A549 (cell line): ENCODE measurements at regions not wholly inside any gene's neighbourhood (a gene's known extent, or its start where the extent isn't known, plus 50 kb on each side); places are given as distances from the start of the nearest gene placed in this dataset.

Experiments used
- CTCF ChIP-seq: fragments of >200 bp; sonication (Bioruptor Twin); formaldehyde crosslinking; IDR thresholded peaks from 3 replicates; pipeline ENCODE4 v1.5.1; 2016
- FOXS1 ChIP-seq: fragments of 250-450 bp; sonication (Bioruptor Pico); IDR thresholded peaks from 2 replicates; pipeline ENCODE4 v1.5.0; 2020; ENCODE audit warnings: mild to moderate bottlenecking, moderate library complexity
- KDM5A ChIP-seq: fragments of 200-600 bp; sonication (generic); IDR thresholded peaks from 2 replicates; pipeline ENCODE4 v1.6.1; 2016; ENCODE audit warnings: antibody characterized with exemption, mild to moderate bottlenecking
- RARB ChIP-seq: fragments of 250-450 bp; sonication (Bioruptor Pico); IDR thresholded peaks from 2 replicates; pipeline ENCODE4 v1.8.0; 2021; ENCODE audit warnings: mild to moderate bottlenecking, moderate library complexity
- RFX5 ChIP-seq: fragments of 450-650 bp; IDR thresholded peaks from 2 replicates; pipeline ENCODE4 v1.7.1; 2014; ENCODE audit warnings: antibody characterized with exemption, mild to moderate bottlenecking, moderate library complexity

- TF ChIP-seq RARB (no peak), CTCF (no peak), FOXS1 (CRISPR knock-in tag) (no peak), RFX5 (no peak), KDM5A (no peak)
Observed at GRCh38 chr9:26148128-26148527, 469.9 kb upstream of the TUSC1 start.
